H1 (cell line): ENCODE measurements at regions not wholly inside any gene's neighbourhood (a gene's known extent, or its start where the extent isn't known, plus 50 kb on each side); places are given as distances from the start of the nearest gene placed in this dataset.

Experiments
- CTCF ChIA-PET: fragments of 300-600 bp; sonication (Branson Sonifier 250); formaldehyde crosslinking; loops from one replicate; lab custom pipeline; 2021; ENCODE audit not compliant: partially characterized antibody; lab: Charles Lee
- POLR2A ChIA-PET: fragments of 300-600 bp; sonication (Branson Sonifier 250); formaldehyde crosslinking; loops from one replicate; lab custom pipeline; 2021; ENCODE audit warnings: inconsistent platforms; ENCODE audit not compliant: partially characterized antibody; lab: Charles Lee
- DNase-seq, 2 experiments: peaks; one replicate each; pipeline versions ENCODE4 v3.0.0 to v3.0.0-alpha.2; 2010 to 2022; ENCODE audit warnings: low spot score in 2 of 2, low read depth in 1 of 2, mixed read lengths in 1 of 2
- FAIRE-seq: peaks from 2 replicates; lab custom pipeline; 2011; peaks lifted over from hg19 to GRCh38; lab: Jason Lieb, UNC
- H2AFZ ChIP-seq: 2 replicates; pipeline ENCODE4 v1.8.1; 2012; ENCODE audit warnings: low read length, inconsistent platforms
- H2AK5ac ChIP-seq: 2 replicates; pipeline ENCODE4 v1.6.1; 2013; ENCODE audit warnings: low read depth, low read length
- H2BK120ac ChIP-seq: replicated peaks from 2 replicates; pipeline ENCODE3; 2013; ENCODE audit warnings: low read depth, low read length, inconsistent platforms
- H2BK12ac ChIP-seq: 2 replicates; pipeline ENCODE4 v1.6.1; 2013; ENCODE audit warnings: low read depth, low read length
- H2BK15ac ChIP-seq: 2 replicates; pipeline ENCODE4 v1.6.1; 2013; ENCODE audit warnings: low read length
- H2BK20ac ChIP-seq: 2 replicates; pipeline ENCODE4 v1.6.1; 2013; ENCODE audit warnings: low read length
- H2BK5ac ChIP-seq: 2 replicates; pipeline ENCODE4 v1.6.1; 2013; ENCODE audit warnings: low read depth, low read length
- H3K14ac ChIP-seq: 2 replicates; pipeline ENCODE4 v1.6.1; 2013; ENCODE audit warnings: inconsistent platforms; ENCODE audit not compliant: insufficient read length
- H3K18ac ChIP-seq: 2 replicates; pipeline ENCODE4 v1.6.1; 2013; ENCODE audit warnings: low read length; ENCODE audit errors: extremely low read depth
- H3K23ac ChIP-seq: 2 replicates; pipeline ENCODE4 v1.6.1; 2013; ENCODE audit warnings: inconsistent platforms; ENCODE audit not compliant: insufficient read length
- H3K23me2 ChIP-seq: 2 replicates; pipeline ENCODE4 v1.6.1; 2013; ENCODE audit warnings: low read depth, low read length
- H3K27ac ChIP-seq: 2 replicates; pipeline ENCODE4 v1.6.1; 2011; ENCODE audit warnings: low read depth, low read length, inconsistent platforms
- H3K27me3 ChIP-seq, 4 experiments: replicated peaks in 1 of 4; 1 replicate in 1 of 4; 2 replicates in 3 of 4; pipeline versions ENCODE4 v1.6.1 to v1.8.1; 2011 to 2013; ENCODE audit warnings: low read length in 3 of 4, mild to moderate bottlenecking in 3 of 4, inconsistent platforms in 2 of 4, mixed read lengths in 2 of 4, moderate library complexity in 1 of 4; ENCODE audit not compliant: control insufficient read depth in 3 of 4, insufficient read depth in 3 of 4; ENCODE audit errors: extremely low read depth in 1 of 4
- H3K36me3 ChIP-seq, 4 experiments: 2 replicates each; pipeline versions ENCODE4 v1.6.1 to v1.8.1; 2011 to 2013; ENCODE audit warnings: mild to moderate bottlenecking in 4 of 4, low read length in 3 of 4, moderate library complexity in 2 of 4, control low read depth in 1 of 4, inconsistent platforms in 1 of 4; ENCODE audit not compliant: insufficient read depth in 4 of 4, control insufficient read depth in 2 of 4
- H3K4ac ChIP-seq: replicated peaks from 2 replicates; pipeline ENCODE3; 2013; ENCODE audit warnings: low read length, low read depth, mixed read lengths, inconsistent platforms; ENCODE audit not compliant: insufficient read length
- H3K4me1 ChIP-seq, 4 experiments: replicated peaks in 1 of 4; 1 replicate in 1 of 4; 2 replicates in 3 of 4; pipeline versions ENCODE4 v1.6.1 to v1.8.1; 2011 to 2013; ENCODE audit warnings: low read length in 3 of 4, inconsistent platforms in 2 of 4, mixed read lengths in 1 of 4; ENCODE audit not compliant: insufficient read depth in 4 of 4, control insufficient read depth in 3 of 4
- H3K4me2 ChIP-seq, 2 experiments: 2 replicates each; pipeline versions ENCODE4 v1.6.1 to v1.8.1; 2011 to 2013; ENCODE audit warnings: low read depth in 2 of 2, low read length in 2 of 2, control low read depth in 1 of 2, inconsistent platforms in 1 of 2, mild to moderate bottlenecking in 1 of 2; ENCODE audit not compliant: insufficient read depth in 1 of 2
- H3K4me3 ChIP-seq, 4 experiments: fragments of 200-600, 300-600 bp in 1 of 4; sonication (generic), shearing (Covaris generic), sonication (Bioruptor Twin) in 1 of 4; 2 replicates each; pipeline versions ENCODE4 v1.5.1 to v1.8.1; 2011 to 2016; ENCODE audit warnings: low read length in 4 of 4, low read depth in 3 of 4, control low read depth in 2 of 4, inconsistent platforms in 2 of 4, mild to moderate bottlenecking in 2 of 4, mixed read lengths in 1 of 4, moderate library complexity in 1 of 4; ENCODE audit not compliant: insufficient read depth in 2 of 4; ENCODE audit errors: extremely low read depth in 1 of 4
- H3K56ac ChIP-seq: replicated peaks from 2 replicates; pipeline ENCODE3; 2013; ENCODE audit warnings: low read depth, mild to moderate bottlenecking, mixed read lengths, low read length, inconsistent platforms; ENCODE audit not compliant: insufficient read length
- H3K79me1 ChIP-seq: 2 replicates; pipeline ENCODE4 v1.6.1; 2013; ENCODE audit warnings: low read depth, low read length, control low read depth
- H3K79me2 ChIP-seq, 2 experiments: 2 replicates each; pipeline versions ENCODE4 v1.6.1 to v1.8.1; 2012 to 2013; ENCODE audit warnings: low read length in 2 of 2, mild to moderate bottlenecking in 2 of 2, inconsistent platforms in 1 of 2; ENCODE audit not compliant: insufficient read depth in 2 of 2, control insufficient read depth in 1 of 2
- H3K9ac ChIP-seq, 4 experiments: replicated peaks in 1 of 4; 1 replicate in 1 of 4; 2 replicates in 3 of 4; pipeline versions ENCODE4 v1.6.1 to v1.8.1; 2011 to 2013; ENCODE audit warnings: low read depth in 3 of 4, low read length in 3 of 4, control low read depth in 2 of 4, mild to moderate bottlenecking in 2 of 4, moderate library complexity in 2 of 4, inconsistent platforms in 1 of 4; ENCODE audit errors: extremely low read depth in 1 of 4
- H3K9me3 ChIP-seq, 2 experiments: 2 replicates each; pipeline versions ENCODE4 v1.6.1 to v1.8.1; 2012 to 2013; ENCODE audit warnings: mild to moderate bottlenecking in 2 of 2, moderate library complexity in 2 of 2, control low read depth in 1 of 2, inconsistent platforms in 1 of 2, low read depth in 1 of 2, low read length in 1 of 2, mixed read lengths in 1 of 2; ENCODE audit not compliant: insufficient read depth in 2 of 2
- H4K20me1 ChIP-seq, 2 experiments: replicated peaks in 1 of 2; 2 replicates each; pipeline versions ENCODE3 to v1.8.1; 2011 to 2013; ENCODE audit warnings: inconsistent platforms in 2 of 2, low read length in 2 of 2, mild to moderate bottlenecking in 1 of 2; ENCODE audit not compliant: insufficient read depth in 2 of 2, control insufficient read depth in 1 of 2
- H4K5ac ChIP-seq: 2 replicates; pipeline ENCODE4 v1.6.1; 2013; ENCODE audit warnings: low read length, low read depth, mixed read lengths, inconsistent platforms; ENCODE audit not compliant: insufficient read length
- H4K8ac ChIP-seq: 2 replicates; pipeline ENCODE4 v1.8.0; 2013; ENCODE audit warnings: mild to moderate bottlenecking, moderate library complexity, low read length, inconsistent platforms; ENCODE audit not compliant: insufficient read depth; ENCODE audit errors: extremely low read depth
- H4K91ac ChIP-seq: replicated peaks from 2 replicates; pipeline ENCODE3; 2013; ENCODE audit warnings: low read length, mixed read lengths, inconsistent platforms; ENCODE audit not compliant: insufficient read length
- HDAC6 ChIP-seq: IDR thresholded peaks from one replicate; pipeline ENCODE4 v1.7.1; 2012; ENCODE audit warnings: low read depth, mild to moderate bottlenecking, inconsistent platforms, low read length, moderate library complexity
- JUN ChIP-seq: IDR thresholded peaks from 2 replicates; pipeline ENCODE4 v1.6.1; 2011; ENCODE audit warnings: low read depth, mild to moderate bottlenecking, improper control_type of control experiment, low read length
- MAFK ChIP-seq: IDR thresholded peaks from 2 replicates; pipeline ENCODE4 v1.6.1; 2012; ENCODE audit warnings: low read depth, mild to moderate bottlenecking, improper control_type of control experiment, low read length
- POLR2AphosphoS5 ChIP-seq: IDR thresholded peaks from 2 replicates; pipeline ENCODE4 v1.6.1; 2011; ENCODE audit warnings: low read depth, low read length
- RBBP5 ChIP-seq: IDR thresholded peaks from 2 replicates; pipeline ENCODE4 v1.7.1; 2012; ENCODE audit warnings: low read depth, mild to moderate bottlenecking, inconsistent platforms, low read length, moderate library complexity, borderline replicate concordance
- SP1 ChIP-seq: IDR thresholded peaks from 2 replicates; pipeline ENCODE4 v1.6.1; 2011; ENCODE audit warnings: low read depth, low read length
- TAF1 ChIP-seq: IDR thresholded peaks from 2 replicates; pipeline ENCODE4 v1.6.1; 2011; ENCODE audit warnings: mild to moderate bottlenecking, low read depth, low read length
- TBP ChIP-seq: IDR thresholded peaks from 2 replicates; pipeline ENCODE4 v1.6.1; 2011; ENCODE audit warnings: low read depth, low read length, improper control_type of control experiment
- TEAD4 ChIP-seq: IDR thresholded peaks from 2 replicates; pipeline ENCODE4 v1.6.1; 2012; ENCODE audit warnings: low read depth, low read length, inconsistent platforms, mixed read lengths
- YY1 ChIP-seq: IDR thresholded peaks from 2 replicates; pipeline ENCODE4 v1.6.1; 2011; ENCODE audit warnings: low read depth, mild to moderate bottlenecking, low read length
- ZNF274 ChIP-seq: IDR thresholded peaks from 2 replicates; pipeline ENCODE4 v1.7.0; 2012; ENCODE audit warnings: low read length, borderline replicate concordance; ENCODE audit errors: extremely low read depth
- WGBS, 2 experiments: shearing (Covaris generic) in 1 of 2; methylation state at CpG; one replicate each; pipeline versions ENCODE4 v1.1.6 to v1.1.7; 2013 to 2015; ENCODE audit warnings: low lambda C conversion rate in 2 of 2, mixed read lengths in 2 of 2, inconsistent platforms in 1 of 2, low coverage in 1 of 2, missing lambda C conversion rate in 1 of 2; ENCODE audit not compliant: insufficient replicate concordance in 2 of 2, insufficient coverage in 1 of 2, insufficient read length in 1 of 2; ENCODE audit errors: extremely low coverage in 1 of 2, missing lambda C conversion rate in 1 of 2; 5-methylcytosine and 5-hydroxymethylcytosine counted together
- TF ChIP-seq, protein P1 (sequence below): IDR thresholded peaks from 2 replicates; pipeline ENCODE4 v1.6.1; 2012; ENCODE audit warnings: low read length, inconsistent platforms
- TF ChIP-seq, protein P2 (sequence below): IDR thresholded peaks from 2 replicates; pipeline ENCODE4 v1.6.1; 2012; ENCODE audit warnings: inconsistent platforms

DNA sequence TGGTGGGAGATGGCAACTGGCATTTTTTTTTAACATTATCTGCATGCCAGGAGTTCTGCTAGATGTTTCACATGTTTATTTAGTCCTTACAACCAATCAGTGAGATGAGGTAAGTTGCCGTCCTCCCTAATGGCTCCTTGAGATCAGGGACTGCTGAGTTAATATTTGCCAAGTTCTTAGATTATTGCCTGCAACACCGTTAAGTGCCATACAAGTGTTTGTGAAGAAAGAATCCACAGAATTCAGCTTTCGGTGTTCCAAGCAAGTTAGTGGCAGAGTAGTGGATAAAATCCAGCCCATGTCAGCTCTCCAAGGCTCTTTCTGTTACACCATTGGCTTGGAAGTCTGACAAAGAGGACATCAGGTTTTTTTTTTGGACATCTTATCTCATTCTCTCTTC is 95.9 kb downstream of the C1QL2 start:
- Histone ChIP-seq H3K79me2 (no peaks in the 10 kb centered on the region), H3K4me2 (no peak overlapping the region), H3K9ac (no peak overlapping the region), H3K18ac (no peak overlapping the region), H3K4me3 (no peak overlapping the region), H4K8ac (no peak overlapping the region), H3K27me3 (no peaks in the 10 kb centered on the region), H3K23me2 (no peaks in the 10 kb centered on the region; the same call in 1 of the 2 replicates), H3K56ac (no peak overlapping the region), H2BK120ac (no peak overlapping the region), H4K5ac (no peak overlapping the region), H2BK5ac (no peak overlapping the region), H4K20me1 (no peaks in the 10 kb centered on the region), H3K79me1 (no peaks in the 10 kb centered on the region), H3K23ac (no peak overlapping the region), H3K14ac (no peak overlapping the region), H2AFZ (no peak overlapping the region), H3K9me3 (no peaks in the 10 kb centered on the region), H3K4ac (no peak overlapping the region), H2BK12ac (no peak overlapping the region; the same call in 1 of the 2 replicates), H3K27ac (no peak overlapping the region), H3K4me1 (peaks cover 0 to 3% (median under 1%) of the 10 kb centered on the region in 4 experiments; a peak in 3 of 7 replicates), H2AK5ac (no peak overlapping the region), H2BK15ac (no peak overlapping the region), H2BK20ac (no peak overlapping the region), H4K91ac (no peak overlapping the region), H3K36me3 (no peaks in the 10 kb centered on the region)
- DNase-seq (no peak), FAIRE-seq (no peak)
- WGBS, 2 experiments = 80% methylated on average over 3 of the region's 3 CpGs; no CpG with 5 or more reads in 1 of the 2 experiments
- ChIA-PET CTCF (interaction anchor here (0.6 to 5.6 kb wide), 6 partner anchors 12 to 68 kb away, joined by 3 to 30 read pairs (median 4); no protein-coding TSS in a partner anchor), POLR2A (no interaction called here)
- no peak for TF ChIP-seq SP1
- TF ChIP-seq RBBP5 = no peak
- TF ChIP-seq JUN = no peak
- no peak for TF ChIP-seq ZNF274
- TF ChIP-seq, protein P1, sequence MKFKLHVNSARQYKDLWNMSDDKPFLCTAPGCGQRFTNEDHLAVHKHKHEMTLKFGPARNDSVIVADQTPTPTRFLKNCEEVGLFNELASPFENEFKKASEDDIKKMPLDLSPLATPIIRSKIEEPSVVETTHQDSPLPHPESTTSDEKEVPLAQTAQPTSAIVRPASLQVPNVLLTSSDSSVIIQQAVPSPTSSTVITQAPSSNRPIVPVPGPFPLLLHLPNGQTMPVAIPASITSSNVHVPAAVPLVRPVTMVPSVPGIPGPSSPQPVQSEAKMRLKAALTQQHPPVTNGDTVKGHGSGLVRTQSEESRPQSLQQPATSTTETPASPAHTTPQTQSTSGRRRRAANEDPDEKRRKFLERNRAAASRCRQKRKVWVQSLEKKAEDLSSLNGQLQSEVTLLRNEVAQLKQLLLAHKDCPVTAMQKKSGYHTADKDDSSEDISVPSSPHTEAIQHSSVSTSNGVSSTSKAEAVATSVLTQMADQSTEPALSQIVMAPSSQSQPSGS = no peak
- TF ChIP-seq TEAD4 = no peak
- no peak for TF ChIP-seq TBP
- TF ChIP-seq HDAC6 = no peak
- TF ChIP-seq, protein P2, sequence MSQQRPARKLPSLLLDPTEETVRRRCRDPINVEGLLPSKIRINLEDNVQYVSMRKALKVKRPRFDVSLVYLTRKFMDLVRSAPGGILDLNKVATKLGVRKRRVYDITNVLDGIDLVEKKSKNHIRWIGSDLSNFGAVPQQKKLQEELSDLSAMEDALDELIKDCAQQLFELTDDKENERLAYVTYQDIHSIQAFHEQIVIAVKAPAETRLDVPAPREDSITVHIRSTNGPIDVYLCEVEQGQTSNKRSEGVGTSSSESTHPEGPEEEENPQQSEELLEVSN = no peak
- TF ChIP-seq POLR2AphosphoS5 = no peak
- no peak for TF ChIP-seq MAFK
- TF ChIP-seq YY1 = no peak
- TF ChIP-seq TAF1 = no peak
